ENCODE measurements at regions not wholly inside any gene's neighbourhood (a gene's known extent, or its start where the extent isn't known, plus 50 kb on each side); places are given as distances from the start of the nearest gene placed in this dataset.
A peak's percentile ranks its signal among the peaks of the same experiment; 100 is the strongest.

- DNase-seq = peak; percentile 39
Measured at GRCh38 chr20:39155971-39156370, 193.8 kb downstream of the DHX35 start.

GRCh38 chr20:39152742-39153141 lies 190.6 kb downstream of the DHX35 start:
- DNase-seq = no peak

- DNase-seq = no peak
Measured at GRCh38 chr20:39152126-39152525, 190.0 kb downstream of the DHX35 start.

- DNase-seq = no peak
Measured at GRCh38 chr20:39150501-39150900, 188.4 kb downstream of the DHX35 start.

- DNase-seq = no peak
Measured at GRCh38 chr20:39146394-39146793, 184.2 kb downstream of the DHX35 start.

- no peak for DNase-seq
Measured at GRCh38 chr20:39145921-39146320, 183.8 kb downstream of the DHX35 start.

GRCh38 chr20:39144757-39145156 lies 182.6 kb downstream of the DHX35 start:
- no peak for DNase-seq

- DNase-seq = no peak
Measured at GRCh38 chr20:39142407-39143096, 180.4 kb downstream of the DHX35 start.

GRCh38 chr20:39137299-39137698 lies 175.2 kb downstream of the DHX35 start:
- DNase-seq = no peak

- no peak for DNase-seq
Measured at GRCh38 chr20:39136798-39137197, 174.7 kb downstream of the DHX35 start.

- no peak for DNase-seq
Measured at GRCh38 chr20:39135885-39136544, 173.9 kb downstream of the DHX35 start.

GRCh38 chr20:39133201-39133600 lies 171.1 kb downstream of the DHX35 start:
- no peak for DNase-seq

- no peak for DNase-seq
Measured at GRCh38 chr20:39132511-39132910, 170.4 kb downstream of the DHX35 start.

- no peak for DNase-seq
Measured at GRCh38 chr20:39132093-39132492, 169.9 kb downstream of the DHX35 start.

GRCh38 chr20:39130627-39131026 lies 168.5 kb downstream of the DHX35 start:
- DNase-seq = no peak

- no peak for DNase-seq
Measured at GRCh38 chr20:39129523-39129922, 167.4 kb downstream of the DHX35 start.

- DNase-seq = no peak
Measured at GRCh38 chr20:39124064-39124463, 161.9 kb downstream of the DHX35 start.

- DNase-seq = no peak
Measured at GRCh38 chr20:39123185-39123557, 161.0 kb downstream of the DHX35 start.

- peak; percentile 10 for DNase-seq
Measured at GRCh38 chr20:39117491-39117890, 155.3 kb downstream of the DHX35 start.

- no peak for DNase-seq
Measured at GRCh38 chr20:39116020-39116419, 153.9 kb downstream of the DHX35 start.

- DNase-seq = peak; percentile 7
Measured at GRCh38 chr20:39112178-39112743, 150.1 kb downstream of the DHX35 start.

GRCh38 chr20:39111359-39112177 lies 149.4 kb downstream of the DHX35 start:
- DNase-seq = no peak

- DNase-seq = no peak
Measured at GRCh38 chr20:39110819-39111136, 148.6 kb downstream of the DHX35 start.

All from NCI-H1105 (cell line).